ENCODE measurements at regions not wholly inside any gene's neighbourhood (a gene's known extent, or its start where the extent isn't known, plus 50 kb on each side); places are given as distances from the start of the nearest gene placed in this dataset.
"Not testable (repeated sequence)": the region's sequence is repeated elsewhere in the genome, so short reads cannot be mapped to it uniquely, and the experiment has no call there.

GRCh38 chr9:61523897-61524620, 334.2 kb downstream of the SPATA31A7 start:
- DNase-seq, result not testable (repeated sequence)

DNA sequence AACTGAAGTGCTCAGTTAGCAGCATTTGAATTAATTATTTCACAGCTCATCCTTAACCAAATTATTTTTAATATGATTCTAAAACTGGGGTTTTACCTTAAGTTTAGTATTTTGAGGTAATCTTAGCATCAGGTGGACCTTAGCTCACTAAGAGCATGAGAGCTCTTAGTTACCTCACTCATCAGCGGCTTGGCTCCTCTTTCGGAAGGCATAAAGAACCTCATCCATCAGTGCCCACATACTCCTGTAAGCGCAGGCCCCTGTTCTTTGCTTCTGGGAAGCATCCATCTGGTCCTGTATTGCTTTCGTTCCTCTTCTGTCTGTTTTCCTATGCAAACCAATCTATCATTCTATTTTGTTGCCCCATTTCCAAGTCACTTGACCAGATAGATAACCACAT, 335.8 kb downstream of the SPATA31A7 start:
- not testable (repeated sequence) for DNase-seq

GRCh38 chr9:61550101-61550748, 360.4 kb downstream of the SPATA31A7 start:
- DNase-seq, result not testable (repeated sequence)

DNA sequence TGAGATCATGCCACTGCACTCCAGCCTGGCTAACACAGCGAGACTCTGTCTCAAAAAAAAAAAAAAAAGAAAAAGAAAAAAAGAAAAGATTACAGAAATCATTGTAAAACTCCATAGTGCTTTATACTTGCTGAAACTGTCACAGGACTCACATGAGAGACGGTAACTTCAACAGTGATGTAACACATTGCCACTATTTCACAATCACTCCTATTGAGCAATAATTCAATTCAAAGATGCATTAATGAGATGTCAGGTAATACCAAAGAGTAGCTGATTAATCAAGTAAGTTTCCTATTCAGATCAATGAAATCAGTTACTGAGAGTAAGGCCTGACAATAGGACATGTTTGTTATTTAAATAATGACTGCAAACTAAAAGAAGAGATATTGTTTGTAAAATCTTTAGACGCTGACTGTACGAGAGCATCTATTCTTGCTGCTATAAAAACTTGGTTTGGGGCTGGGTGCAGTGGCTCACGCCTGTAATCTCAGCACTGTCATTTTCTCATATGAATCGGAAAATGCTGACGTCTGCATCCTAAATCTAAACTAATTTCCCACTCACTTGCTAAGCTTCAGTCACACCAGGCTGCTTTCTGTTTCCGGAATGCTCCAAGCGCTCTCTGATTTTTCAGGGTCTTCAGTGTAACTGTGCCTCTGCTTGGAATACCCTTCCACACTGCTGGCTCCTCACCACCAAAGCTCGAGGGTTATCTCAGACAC, 381.7 kb downstream of the SPATA31A7 start:
- not testable (repeated sequence) for DNase-seq

DNA sequence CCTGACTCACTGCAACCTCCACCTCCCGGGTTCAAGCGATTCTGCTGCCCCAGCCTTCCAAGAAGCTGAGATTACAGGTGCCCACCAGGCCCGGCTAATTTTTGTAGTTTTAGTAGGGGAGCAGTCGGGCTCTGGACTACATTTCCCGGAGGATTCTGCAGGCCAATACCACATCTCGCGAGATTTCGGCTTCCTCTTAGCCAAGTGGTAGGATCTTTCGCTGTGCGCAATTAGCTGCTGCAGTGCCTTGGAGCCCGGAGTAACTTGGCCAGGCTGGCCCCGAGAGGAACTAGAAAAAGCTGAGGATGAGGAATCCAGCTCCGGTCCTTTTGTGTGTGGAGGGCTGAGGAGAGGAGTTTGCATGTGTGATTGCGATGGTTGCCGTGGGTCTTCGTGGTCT, 382.5 kb downstream of the SPATA31A7 start:
- DNase-seq, result peak; percentile 1

GRCh38 chr9:61573432-61573831, 383.6 kb downstream of the SPATA31A7 start:
- DNase-seq, result not testable (repeated sequence)
